Caco-2 (cell line): ENCODE measurements at regions not wholly inside any gene's neighbourhood (a gene's known extent, or its start where the extent isn't known, plus 50 kb on each side); places are given as distances from the start of the nearest gene placed in this dataset.

Experiments
- BruUV-seq: library from RNA; stranded (reverse); fragments of 400-500 nt; replicated peaks from 2 replicates; lab custom pipeline; 2021; lab: Mats Ljungman, UMichigan
- CTCF ChIA-PET: fragments of 300-600 bp; sonication (Branson Sonifier 250); formaldehyde crosslinking; loops from one replicate; lab custom pipeline; 2022; ENCODE audit warnings: antibody characterized with exemption; lab: Charles Lee
- POLR2A ChIA-PET: fragments of 300-600 bp; sonication (Branson Sonifier 250); formaldehyde crosslinking; loops from one replicate; lab custom pipeline; 2022; ENCODE audit warnings: antibody characterized with exemption; lab: Charles Lee
- DNase-seq, 2 experiments: peaks; one replicate each; pipeline versions ENCODE4 v3.0.0 to v3.0.0-alpha.2; 2020 to 2022
- H3K27me3 ChIP-seq: replicated peaks from 2 replicates; pipeline ENCODE4 v1.6.0; 2011; ENCODE audit warnings: low read length; ENCODE audit not compliant: control insufficient read depth, insufficient read depth
- H3K36me3 ChIP-seq: 2 replicates; pipeline ENCODE4 v1.5.1; 2011; ENCODE audit warnings: low read length; ENCODE audit not compliant: control insufficient read depth, insufficient read depth
- H3K4me1 ChIP-seq: fragments of 250-450 bp; sonication (Bioruptor Pico); 2 replicates; pipeline ENCODE4 v1.5.1; 2020; ENCODE audit warnings: mild to moderate bottlenecking
- H3K4me3 ChIP-seq: 2 replicates; pipeline ENCODE4 v1.5.1; 2011; ENCODE audit warnings: low read depth, mild to moderate bottlenecking, control low read depth, low read length
- H3K9me3 ChIP-seq: fragments of 250-450 bp; sonication (Bioruptor Pico); 2 replicates; pipeline ENCODE4 v1.5.1; 2020; ENCODE audit warnings: mild to moderate bottlenecking, moderate library complexity
- H3K27ac Mint-ChIP-seq: one replicate; pipeline ENCODE4 v1.8.0; 2022; ENCODE audit warnings: mixed read lengths; ENCODE audit not compliant: unreplicated experiment
- H3K27me3 Mint-ChIP-seq: one replicate; pipeline ENCODE4 v1.8.0; 2022; ENCODE audit warnings: mixed read lengths; ENCODE audit not compliant: insufficient read depth, unreplicated experiment
- H3K36me3 Mint-ChIP-seq: one replicate; pipeline ENCODE4 v1.8.0; 2022; ENCODE audit warnings: mild to moderate bottlenecking, mixed read lengths; ENCODE audit not compliant: insufficient read depth, unreplicated experiment
- H3K4me1 Mint-ChIP-seq: one replicate; pipeline ENCODE4 v1.8.0; 2022; ENCODE audit warnings: low read depth, mixed read lengths; ENCODE audit not compliant: unreplicated experiment
- H3K4me3 Mint-ChIP-seq: one replicate; pipeline ENCODE4 v1.8.0; 2022; ENCODE audit warnings: mild to moderate bottlenecking, moderate library complexity, mixed read lengths; ENCODE audit not compliant: unreplicated experiment
- H3K9me3 Mint-ChIP-seq: one replicate; pipeline ENCODE4 v1.8.0; 2022; ENCODE audit warnings: mixed read lengths; ENCODE audit not compliant: unreplicated experiment
- intact Hi-C: fragments of 100-400 bp; cut with micrococcal nuclease; formaldehyde crosslinking; loops from one replicate; pipeline ENCODE4 v1.10.0; 2022; ENCODE audit not compliant: unreplicated experiment
- TF ChIP-seq, protein P1 (sequence below), 2 experiments: fragments of 200-600 bp in 1 of 2; IDR thresholded peaks; 1 replicate in 1 of 2; 2 replicates in 1 of 2; pipeline versions ENCODE4 v1.5.1 to v1.8.0; 2011 to 2022; ENCODE audit warnings: antibody characterized with exemption in 1 of 2, control low read depth in 1 of 2, inconsistent platforms in 1 of 2, low read depth in 1 of 2, low read length in 1 of 2, mild to moderate bottlenecking in 1 of 2, moderate library complexity in 1 of 2; ENCODE audit not compliant: insufficient read depth in 1 of 2, severe bottlenecking in 1 of 2, unreplicated experiment in 1 of 2

DNA sequence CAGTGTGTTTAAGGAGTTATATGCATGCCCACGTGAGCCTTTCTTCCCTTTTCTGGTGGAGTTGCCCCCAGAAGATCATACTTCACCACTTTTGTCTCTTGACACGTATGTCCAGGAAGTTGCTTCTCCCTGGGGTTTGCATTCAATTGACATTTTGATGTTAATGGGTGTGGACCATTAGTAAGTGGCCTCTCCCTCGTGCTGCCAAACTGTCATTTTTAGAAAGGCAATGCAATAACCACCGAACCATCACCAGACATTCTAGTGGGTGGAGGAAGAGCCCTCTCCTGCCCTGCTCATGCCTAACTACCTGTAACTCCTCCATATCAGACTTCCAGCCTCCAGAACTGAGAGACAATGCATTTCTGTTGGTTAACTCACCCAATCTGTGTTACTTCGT is 290.8 kb downstream of the ATPSCKMT start:
- no TSS peak for BruUV-seq
- H3K4me1 ChIP-seq, result no peaks in the 10 kb centered on the region
- Mint-ChIP-seq H3K4me1 (no peaks in the 10 kb centered on the region), H3K9me3 (no peaks in the 10 kb centered on the region), H3K4me3 (no peak overlapping the region), H3K36me3 (no peaks in the 10 kb centered on the region), H3K27ac (no peak overlapping the region), H3K27me3 (peaks cover 10% of the 10 kb centered on the region)
- H3K9me3 ChIP-seq, result no peaks in the 10 kb centered on the region
- TF ChIP-seq, protein P1, sequence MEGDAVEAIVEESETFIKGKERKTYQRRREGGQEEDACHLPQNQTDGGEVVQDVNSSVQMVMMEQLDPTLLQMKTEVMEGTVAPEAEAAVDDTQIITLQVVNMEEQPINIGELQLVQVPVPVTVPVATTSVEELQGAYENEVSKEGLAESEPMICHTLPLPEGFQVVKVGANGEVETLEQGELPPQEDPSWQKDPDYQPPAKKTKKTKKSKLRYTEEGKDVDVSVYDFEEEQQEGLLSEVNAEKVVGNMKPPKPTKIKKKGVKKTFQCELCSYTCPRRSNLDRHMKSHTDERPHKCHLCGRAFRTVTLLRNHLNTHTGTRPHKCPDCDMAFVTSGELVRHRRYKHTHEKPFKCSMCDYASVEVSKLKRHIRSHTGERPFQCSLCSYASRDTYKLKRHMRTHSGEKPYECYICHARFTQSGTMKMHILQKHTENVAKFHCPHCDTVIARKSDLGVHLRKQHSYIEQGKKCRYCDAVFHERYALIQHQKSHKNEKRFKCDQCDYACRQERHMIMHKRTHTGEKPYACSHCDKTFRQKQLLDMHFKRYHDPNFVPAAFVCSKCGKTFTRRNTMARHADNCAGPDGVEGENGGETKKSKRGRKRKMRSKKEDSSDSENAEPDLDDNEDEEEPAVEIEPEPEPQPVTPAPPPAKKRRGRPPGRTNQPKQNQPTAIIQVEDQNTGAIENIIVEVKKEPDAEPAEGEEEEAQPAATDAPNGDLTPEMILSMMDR (IDR thresholded peaks at IDR 0.05; ENCODE audit: insufficient read depth in 1 of 2, low read depth in 1 of 2, low read length in 1 of 2, severe bottlenecking in 1 of 2, unreplicated experiment in 1 of 2), result no peak
- H3K36me3 ChIP-seq, result no peaks in the 10 kb centered on the region
- intact Hi-C loops, result no loop called here
- ChIA-PET POLR2A (no interaction called here), CTCF (no interaction called here)
- no peak overlapping the region for H3K4me3 ChIP-seq
- DNase-seq, result no peak
- no peaks in the 10 kb centered on the region for H3K27me3 ChIP-seq

DNA sequence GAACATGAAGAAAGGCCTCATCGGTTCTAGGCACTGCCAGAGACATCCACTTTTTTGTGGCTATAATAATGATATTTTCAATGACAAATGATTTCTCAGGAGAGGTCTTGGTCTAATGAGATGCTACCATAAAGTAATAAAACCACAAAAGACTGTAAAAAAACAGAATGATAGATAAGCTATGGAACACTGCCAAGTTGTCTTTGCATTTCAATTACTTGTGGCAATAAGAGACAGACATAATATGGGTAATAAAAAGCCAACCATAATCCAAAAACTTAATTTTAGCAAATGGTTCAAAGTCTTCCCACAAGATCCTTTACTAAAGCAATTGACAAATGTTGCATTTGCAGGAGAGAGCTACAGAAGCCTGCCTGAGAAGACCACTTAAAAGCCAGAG is 292.5 kb downstream of the ATPSCKMT start:
- Mint-ChIP-seq H3K36me3 (no peaks in the 10 kb centered on the region), H3K4me1 (no peaks in the 10 kb centered on the region), H3K27me3 (peaks cover 3% of the 10 kb centered on the region), H3K27ac (no peak overlapping the region), H3K9me3 (no peaks in the 10 kb centered on the region), H3K4me3 (no peak overlapping the region)
- ChIA-PET CTCF (no interaction called here), POLR2A (no interaction called here)
- H3K9me3 ChIP-seq, result no peaks in the 10 kb centered on the region
- H3K36me3 ChIP-seq, result no peaks in the 10 kb centered on the region
- no peak overlapping the region for H3K4me3 ChIP-seq
- intact Hi-C loops, result no loop called here
- DNase-seq, result no peak
- no peaks in the 10 kb centered on the region for H3K4me1 ChIP-seq
- no TSS peak for BruUV-seq
- no peaks in the 10 kb centered on the region for H3K27me3 ChIP-seq
- TF ChIP-seq, protein P1 (IDR thresholded peaks at IDR 0.05; ENCODE audit: insufficient read depth in 1 of 2, low read depth in 1 of 2, low read length in 1 of 2, severe bottlenecking in 1 of 2, unreplicated experiment in 1 of 2), result no peak

DNA sequence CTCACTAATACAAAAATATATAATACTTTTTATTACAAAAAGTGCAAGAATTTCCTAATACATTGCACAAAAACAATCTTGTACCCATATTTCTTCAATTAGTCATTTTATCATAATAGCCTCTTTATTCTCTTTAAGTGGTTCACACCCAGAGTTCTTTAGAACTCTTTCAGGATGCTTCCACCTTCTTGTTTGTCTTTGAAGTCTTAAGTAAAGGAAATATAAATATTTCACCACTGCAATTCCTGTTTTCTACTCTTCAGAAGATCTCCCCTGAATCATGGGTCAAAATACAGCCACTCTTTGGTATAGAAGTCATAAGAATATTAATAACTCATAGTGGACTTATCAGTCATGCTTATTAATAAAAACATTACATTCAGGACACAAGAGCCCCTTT is 293.0 kb downstream of the ATPSCKMT start:
- no peaks in the 10 kb centered on the region for H3K4me1 Mint-ChIP-seq
- H3K4me1 ChIP-seq, result no peaks in the 10 kb centered on the region
- no peak for DNase-seq
- H3K36me3 ChIP-seq, result no peaks in the 10 kb centered on the region
- CTCF ChIA-PET, result no interaction called here
- no peaks in the 10 kb centered on the region for H3K9me3 ChIP-seq
- peaks cover 3% of the 10 kb centered on the region for H3K27me3 Mint-ChIP-seq
- no peaks in the 10 kb centered on the region for H3K36me3 Mint-ChIP-seq
- no peaks in the 10 kb centered on the region for H3K9me3 Mint-ChIP-seq
- BruUV-seq, result no TSS peak
- no peaks in the 10 kb centered on the region; the same call in 1 of the 2 replicates for H3K27me3 ChIP-seq
- intact Hi-C loops, result no loop called here
- no peak overlapping the region for H3K4me3 ChIP-seq
- H3K4me3 Mint-ChIP-seq, result no peak overlapping the region
- TF ChIP-seq, protein P1 (IDR thresholded peaks at IDR 0.05; ENCODE audit: insufficient read depth in 1 of 2, low read depth in 1 of 2, low read length in 1 of 2, severe bottlenecking in 1 of 2, unreplicated experiment in 1 of 2), result no peak
- POLR2A ChIA-PET, result no interaction called here
- H3K27ac Mint-ChIP-seq, result no peak overlapping the region
